ENCODE measurements at regions not wholly inside any gene's neighbourhood (a gene's known extent, or its start where the extent isn't known, plus 50 kb on each side); places are given as distances from the start of the nearest gene placed in this dataset.

- H3K36me3 ChIP-seq (ENCODE audit: control insufficient read depth, insufficient read depth, low read length): no peaks in the 10 kb centered on the region
- DNase-seq (ENCODE audit: low read depth): no peak
- FAIRE-seq: no peak
- TF ChIP-seq CTCF (IDR thresholded peaks at IDR 0.05; ENCODE audit: insufficient read depth, low read length, severe bottlenecking): no peak
- H3K27me3 ChIP-seq (ENCODE audit: control insufficient read depth, insufficient read depth, low read length): no peaks in the 10 kb centered on the region
- H3K4me3 ChIP-seq (ENCODE audit: low read depth, low read length): no peak overlapping the region
These were observed 225.8 kb upstream of the SOX21 start for GRCh38 chr13:94938124-94938523.

- no peaks in the 10 kb centered on the region for H3K36me3 ChIP-seq (ENCODE audit: control insufficient read depth, insufficient read depth, low read length)
- FAIRE-seq (no peak), DNase-seq (ENCODE audit: low read depth) (no peak)
- H3K4me3 ChIP-seq (ENCODE audit: low read depth, low read length): no peak overlapping the region
- no peaks in the 10 kb centered on the region for H3K27me3 ChIP-seq (ENCODE audit: control insufficient read depth, insufficient read depth, low read length)
- TF ChIP-seq CTCF (IDR thresholded peaks at IDR 0.05; ENCODE audit: insufficient read depth, low read length, severe bottlenecking): no peak
These were observed 224.3 kb upstream of the SOX21 start for GRCh38 chr13:94936633-94937032.

- FAIRE-seq (no peak), DNase-seq (ENCODE audit: low read depth) (no peak)
- Histone ChIP-seq H3K4me3 (ENCODE audit: low read depth, low read length) (no peak overlapping the region), H3K36me3 (ENCODE audit: control insufficient read depth, insufficient read depth, low read length) (no peaks in the 10 kb centered on the region), H3K27me3 (ENCODE audit: control insufficient read depth, insufficient read depth, low read length) (no peaks in the 10 kb centered on the region)
- TF ChIP-seq CTCF (IDR thresholded peaks at IDR 0.05; ENCODE audit: insufficient read depth, low read length, severe bottlenecking): no peak
These were observed 221.6 kb upstream of the SOX21 start for GRCh38 chr13:94933936-94934335.

DNA sequence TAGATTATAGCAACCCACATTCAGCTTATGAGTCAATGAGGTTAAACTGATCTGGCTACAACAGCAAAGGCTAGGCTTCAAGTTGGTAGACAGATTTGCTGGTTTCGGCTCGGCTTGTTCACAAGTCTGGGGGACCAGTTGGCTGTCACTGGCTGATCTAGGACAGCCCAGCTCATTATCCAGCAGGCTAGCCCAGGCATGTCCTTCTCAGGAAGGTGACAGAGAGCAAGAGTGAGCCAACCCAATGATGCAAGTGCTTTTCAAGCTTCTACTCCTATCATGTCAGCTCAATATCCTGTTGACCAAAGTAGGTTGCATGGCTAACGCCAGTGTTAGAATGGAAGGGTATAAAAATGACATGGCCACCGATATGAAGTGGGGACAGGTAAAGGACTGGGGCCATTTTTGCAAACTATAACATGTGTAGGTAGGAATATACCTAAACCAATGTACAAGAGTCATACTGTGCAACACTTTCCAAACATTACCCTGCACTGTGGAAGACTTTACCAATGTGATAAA lies 220.9 kb upstream of the SOX21 start:
- H3K27me3 ChIP-seq (ENCODE audit: control insufficient read depth, insufficient read depth, low read length): no peaks in the 10 kb centered on the region
- no peak for TF ChIP-seq CTCF (IDR thresholded peaks at IDR 0.05; ENCODE audit: insufficient read depth, low read length, severe bottlenecking)
- peak; percentile 83 for FAIRE-seq
- H3K4me3 ChIP-seq (ENCODE audit: low read depth, low read length): no peak overlapping the region
- H3K36me3 ChIP-seq (ENCODE audit: control insufficient read depth, insufficient read depth, low read length): no peaks in the 10 kb centered on the region
- peak; percentile 20 for DNase-seq (ENCODE audit: low read depth)

GRCh38 chr13:94928127-94928775 lies 215.9 kb upstream of the SOX21 start:
- Histone ChIP-seq H3K36me3 (ENCODE audit: control insufficient read depth, insufficient read depth, low read length) (no peaks in the 10 kb centered on the region), H3K4me3 (ENCODE audit: low read depth, low read length) (no peak overlapping the region), H3K27me3 (ENCODE audit: control insufficient read depth, insufficient read depth, low read length) (no peaks in the 10 kb centered on the region)
- no peak for DNase-seq (ENCODE audit: low read depth)
- no peak for FAIRE-seq
- TF ChIP-seq CTCF (IDR thresholded peaks at IDR 0.05; ENCODE audit: insufficient read depth, low read length, severe bottlenecking): no peak

GRCh38 chr13:94925263-94925662 lies 212.9 kb upstream of the SOX21 start:
- H3K4me3 ChIP-seq (ENCODE audit: low read depth, low read length): no peak overlapping the region
- no peak for FAIRE-seq
- no peak for TF ChIP-seq CTCF (IDR thresholded peaks at IDR 0.05; ENCODE audit: insufficient read depth, low read length, severe bottlenecking)

More at GRCh38 chr13:94925263-94925662, 212.9 kb upstream of the SOX21 start:
- DNase-seq (ENCODE audit: low read depth): no peak
- no peaks in the 10 kb centered on the region for H3K36me3 ChIP-seq (ENCODE audit: control insufficient read depth, insufficient read depth, low read length)
- no peaks in the 10 kb centered on the region for H3K27me3 ChIP-seq (ENCODE audit: control insufficient read depth, insufficient read depth, low read length)

All from bronchial epithelial cell (primary cell).